SW 1271 (cell line): ENCODE measurements at regions not wholly inside any gene's neighbourhood (a gene's known extent, or its start where the extent isn't known, plus 50 kb on each side); places are given as distances from the start of the nearest gene placed in this dataset.

ENCODE experiments used
- DNase-seq, 2 experiments: peaks; one replicate each; lab custom pipeline; 2025; lab: John Stamatoyannopoulos, UW

GRCh38 chr6:11633741-11634509, 96.4 kb downstream of the TMEM170B start:
- no peak for DNase-seq

DNA sequence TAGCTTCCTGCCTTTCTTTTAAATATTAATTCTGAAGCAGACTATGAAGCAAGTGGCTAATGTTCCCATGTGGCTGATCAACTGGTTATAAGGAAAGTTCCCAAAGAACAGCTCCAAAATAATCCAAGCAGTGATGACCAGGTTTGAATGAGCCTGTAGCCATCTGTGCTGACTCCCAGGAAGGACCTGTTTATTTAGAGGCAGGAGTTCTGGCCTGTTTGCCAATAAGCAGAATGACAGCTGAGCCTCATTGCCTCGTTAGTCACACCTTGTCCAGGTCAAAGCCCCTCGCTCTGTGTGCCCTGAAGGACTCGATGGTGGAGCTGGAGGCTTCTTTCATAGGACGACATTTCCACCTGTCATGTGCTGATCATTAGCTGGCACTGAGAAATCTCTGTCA, 97.4 kb downstream of the TMEM170B start:
- DNase-seq: no peak

GRCh38 chr6:11636121-11636520, 98.6 kb downstream of the TMEM170B start:
- DNase-seq: no peak

DNA sequence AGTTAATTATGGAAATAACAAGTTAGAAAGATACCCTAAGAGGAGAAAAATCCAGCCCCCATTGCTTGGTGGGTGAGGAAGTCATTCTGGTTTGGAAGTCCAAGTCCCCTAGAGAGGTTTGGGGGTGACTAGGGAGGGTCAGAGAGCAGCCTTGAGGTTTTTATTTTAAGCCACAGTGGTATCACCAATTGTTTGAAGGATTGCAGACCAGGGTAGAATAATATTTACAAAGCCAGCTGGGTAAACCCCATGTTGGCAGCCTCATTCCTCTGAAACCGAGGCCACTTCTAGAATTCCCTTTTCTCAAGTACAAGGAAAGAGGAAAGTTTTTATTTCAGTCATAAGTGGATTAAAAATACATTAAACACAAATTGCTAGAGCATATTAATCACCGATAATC, 99.7 kb downstream of the TMEM170B start:
- no peak for DNase-seq

- no peak for DNase-seq
Observed at GRCh38 chr6:11639376-11640235, 102.1 kb downstream of the TMEM170B start.

DNA sequence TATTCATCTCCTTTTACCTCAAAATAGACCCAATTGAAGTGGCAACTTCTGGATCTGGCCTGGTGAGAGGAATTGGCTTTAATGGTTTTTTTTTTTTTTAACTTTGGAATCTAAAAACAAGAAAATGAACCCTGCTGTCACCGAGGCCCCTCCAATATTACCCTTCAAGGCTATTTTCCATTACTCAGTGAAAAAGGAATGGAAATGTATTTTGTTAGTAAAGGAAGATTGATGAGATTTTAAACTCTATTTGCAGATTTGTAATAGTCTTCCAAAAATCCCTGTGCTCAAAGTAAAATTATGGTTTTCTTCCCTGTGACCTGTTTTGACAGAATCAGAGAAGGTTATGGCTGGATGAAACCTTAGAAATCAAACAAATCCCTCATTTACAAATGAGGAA, 102.9 kb downstream of the TMEM170B start:
- no peak for DNase-seq

DNA sequence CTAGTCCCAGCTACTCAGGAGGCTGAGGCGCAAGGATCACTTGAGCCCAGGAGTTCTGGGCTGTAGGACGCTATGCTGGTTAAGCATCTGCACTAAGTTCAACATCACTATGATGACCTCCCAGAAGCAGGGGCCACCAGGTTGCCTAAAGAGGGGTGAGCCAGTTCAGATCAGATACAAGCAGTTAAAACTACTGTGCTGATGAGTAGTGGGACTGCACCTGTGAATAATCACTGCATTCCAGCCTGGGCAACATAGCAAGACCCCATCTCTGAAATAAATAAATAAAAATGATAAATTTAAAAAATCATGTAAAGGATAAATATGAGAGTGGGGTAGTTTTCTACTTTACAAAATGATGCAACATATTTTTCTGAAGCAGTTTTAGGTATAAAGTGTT, 106.5 kb downstream of the TMEM170B start:
- no peak for DNase-seq

DNA sequence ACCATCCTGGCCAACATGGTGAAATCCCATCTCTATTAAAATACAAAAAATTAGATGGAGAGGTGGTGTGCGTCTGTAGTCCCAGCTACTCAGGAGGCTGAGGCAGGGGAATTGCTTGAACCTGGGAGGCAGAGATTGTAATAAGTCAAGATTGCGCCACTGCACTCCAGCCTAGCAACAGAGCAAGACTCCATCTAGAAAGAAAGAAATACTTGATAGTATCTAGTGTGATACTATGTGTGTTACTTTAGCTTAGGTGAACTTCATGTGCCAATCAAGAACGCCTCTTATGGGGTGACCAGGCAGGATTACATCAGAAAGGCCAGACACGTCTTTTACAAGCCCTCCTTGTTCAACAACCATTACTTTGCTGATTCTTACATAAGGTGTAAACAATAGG, 107.1 kb downstream of the TMEM170B start:
- no peak for DNase-seq

DNA sequence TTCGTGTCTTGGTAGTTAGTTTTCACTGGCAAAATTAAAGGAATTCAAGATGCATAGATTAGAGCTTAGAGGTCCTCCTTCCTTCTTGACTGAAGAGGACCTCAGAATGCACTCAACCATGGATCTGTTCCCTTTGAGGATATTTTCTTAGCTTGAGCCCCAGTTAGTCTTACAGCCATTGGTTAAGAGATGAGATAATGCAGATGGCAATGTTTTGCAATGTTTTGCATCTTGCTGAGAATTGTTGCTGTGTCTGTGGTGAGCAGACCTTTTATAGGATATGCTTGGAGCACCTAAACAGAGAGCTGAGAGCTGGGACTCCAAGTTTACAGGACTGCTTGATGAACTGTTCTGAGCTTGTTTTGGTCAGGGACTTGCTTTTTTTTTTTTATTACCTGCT, 107.5 kb downstream of the TMEM170B start:
- no peak for DNase-seq

DNA sequence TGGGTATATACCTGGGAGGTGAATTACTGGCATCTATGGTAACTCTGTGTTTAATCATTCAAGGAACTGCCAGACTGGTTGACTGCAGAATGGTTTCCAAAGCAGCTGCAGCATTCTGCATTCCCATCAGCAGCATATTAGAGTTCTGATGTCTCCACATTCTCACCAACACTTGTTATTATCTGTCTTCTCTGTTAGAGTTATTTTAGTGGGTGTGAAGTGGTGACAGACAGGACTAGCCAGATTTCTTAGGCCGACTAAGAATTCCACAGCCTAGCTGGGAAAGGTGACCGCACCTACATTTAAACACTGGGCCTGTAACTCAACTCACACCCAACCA, 110.9 kb downstream of the TMEM170B start:
- no peak for DNase-seq

DNA sequence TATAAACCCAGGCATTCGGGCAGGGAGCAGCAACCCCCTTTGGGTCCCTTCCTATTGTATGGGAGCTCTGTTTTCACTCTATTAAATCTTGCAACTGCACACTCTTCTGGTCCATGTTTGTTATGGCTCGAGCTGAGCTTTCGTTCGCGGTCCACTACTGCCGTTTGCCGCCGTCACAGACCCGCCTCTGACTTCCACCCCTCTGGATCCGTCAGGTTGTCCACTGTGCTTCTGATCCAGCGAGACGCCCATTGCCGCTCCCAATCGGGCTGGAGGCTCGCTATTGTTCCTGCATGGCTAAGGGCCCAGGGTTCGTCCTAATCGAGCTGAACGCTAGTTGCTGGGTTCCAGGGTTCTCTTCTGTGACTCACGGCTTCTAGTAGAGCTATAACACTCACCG, 111.3 kb downstream of the TMEM170B start:
- no peak for DNase-seq

- DNase-seq: peak; percentile 86 to 93
Observed at GRCh38 chr6:11650025-11650696, 112.6 kb downstream of the TMEM170B start.

DNA sequence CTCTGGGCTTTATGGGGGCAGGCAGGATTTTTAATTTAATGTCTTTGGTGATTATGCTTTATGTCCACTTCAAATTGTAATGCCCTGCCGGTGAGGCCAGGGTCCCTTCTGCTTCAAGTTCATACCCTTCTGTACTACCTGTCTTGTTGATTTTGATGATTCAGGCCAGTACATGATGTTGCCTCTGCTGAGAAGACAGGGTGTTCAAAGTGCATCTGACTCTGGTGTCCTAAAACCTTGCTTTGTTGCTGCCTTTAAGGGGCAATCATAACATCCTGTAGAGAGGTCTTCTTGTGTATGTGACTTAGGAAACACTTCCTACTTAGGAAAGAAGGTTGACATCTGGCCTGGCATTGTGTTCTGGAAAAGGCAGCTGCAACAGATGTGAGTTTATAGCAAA, 113.2 kb downstream of the TMEM170B start:
- peak in 1 of 2 experiments; percentile 42 for DNase-seq

- peak; percentile 91 to 95 for DNase-seq
Observed at GRCh38 chr6:11653028-11653583, 115.6 kb downstream of the TMEM170B start.

DNA sequence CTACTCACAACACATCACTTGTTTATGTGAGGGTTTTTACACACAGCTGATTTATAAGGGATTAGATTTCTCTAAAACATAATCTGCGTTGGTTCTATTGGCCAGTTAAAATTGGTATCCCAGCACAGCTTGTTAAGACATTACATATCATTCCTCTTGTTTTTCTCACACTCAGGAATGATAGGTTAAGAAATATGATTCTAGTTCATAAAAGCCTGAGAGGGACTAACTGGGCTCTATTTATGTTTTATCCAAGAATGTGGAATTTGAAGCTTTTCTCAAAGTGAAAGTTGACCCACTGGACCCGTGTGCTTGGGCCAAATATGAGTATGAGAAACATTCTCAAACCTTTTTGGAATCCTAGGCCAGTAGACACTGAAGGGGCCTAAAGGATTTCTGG, 117.3 kb downstream of the TMEM170B start:
- no peak for DNase-seq

DNA sequence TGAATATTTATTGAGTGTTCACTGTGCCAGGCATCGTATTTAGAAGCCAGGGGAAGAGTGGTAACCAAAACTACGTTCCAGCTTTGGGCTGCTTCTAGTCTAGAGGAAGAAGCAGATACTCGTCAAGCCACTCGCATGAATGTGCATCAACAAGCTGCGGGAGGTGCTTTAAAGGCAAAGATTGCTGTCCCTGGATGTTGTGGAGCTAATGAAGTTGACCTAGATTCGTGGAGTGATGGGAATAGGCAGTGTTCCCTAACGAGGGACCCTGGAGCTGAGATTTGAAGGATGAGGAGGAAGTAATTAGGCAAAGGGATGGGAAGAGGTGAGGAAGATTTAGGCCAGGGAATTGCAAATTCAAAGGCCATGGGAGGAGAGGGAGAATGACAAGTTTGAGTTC, 118.9 kb downstream of the TMEM170B start:
- no peak for DNase-seq

DNA sequence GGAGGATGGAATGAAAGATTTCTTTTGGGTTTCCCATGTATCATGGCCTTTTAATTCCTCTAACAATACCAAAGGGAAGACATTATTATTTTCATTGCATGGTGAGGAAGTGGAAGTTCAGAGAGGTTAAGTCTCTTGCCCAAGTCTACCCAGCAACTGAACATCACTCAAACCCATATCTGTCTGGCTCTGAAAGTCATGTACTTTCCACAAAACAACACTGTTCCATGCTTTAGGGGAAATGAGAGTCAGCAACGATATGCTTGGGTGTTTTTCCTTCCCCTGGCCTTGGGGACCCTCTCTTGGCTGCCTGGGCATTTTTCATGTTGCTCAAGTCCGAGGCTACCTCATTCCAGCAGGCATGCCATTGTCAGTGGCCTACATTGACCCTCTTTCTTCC, 118.8 kb downstream of the ADTRP start:
- no peak for DNase-seq

GRCh38 chr6:11662323-11662722, 116.3 kb downstream of the ADTRP start:
- no peak for DNase-seq

DNA sequence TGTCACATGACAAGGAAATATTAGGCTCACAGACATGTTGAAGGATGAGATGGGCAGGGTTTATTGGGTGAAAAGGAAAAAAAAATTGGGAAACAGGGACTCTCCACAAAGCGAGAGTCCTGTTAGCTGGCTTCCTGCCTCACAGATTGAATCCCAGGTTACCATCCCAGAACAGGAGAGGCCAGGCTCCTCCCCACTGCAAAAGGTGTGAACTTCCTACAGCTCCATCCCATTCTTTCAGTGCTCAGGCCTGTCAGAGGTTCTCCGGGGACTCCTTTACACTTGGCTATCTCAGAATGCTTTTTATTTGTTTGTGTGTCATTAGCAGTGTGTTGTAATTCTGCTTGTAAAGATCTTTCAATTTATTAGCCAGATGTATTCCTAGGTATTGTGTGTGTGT, 115.1 kb downstream of the ADTRP start:
- no peak for DNase-seq
